ENCODE measurements at regions not wholly inside any gene's neighbourhood (a gene's known extent, or its start where the extent isn't known, plus 50 kb on each side); places are given as distances from the start of the nearest gene placed in this dataset.
A peak's percentile ranks its signal among the peaks of the same experiment; 100 is the strongest.

GRCh38 chr11:86749821-86750401, 50.4 kb upstream of the PRSS23 start:
- no peak for DNase-seq (ENCODE audit: low read depth)
- H3K4me3 ChIP-seq (ENCODE audit: control insufficient read depth, low read depth, low read length): no peak overlapping the region
- TF ChIP-seq, protein P1, sequence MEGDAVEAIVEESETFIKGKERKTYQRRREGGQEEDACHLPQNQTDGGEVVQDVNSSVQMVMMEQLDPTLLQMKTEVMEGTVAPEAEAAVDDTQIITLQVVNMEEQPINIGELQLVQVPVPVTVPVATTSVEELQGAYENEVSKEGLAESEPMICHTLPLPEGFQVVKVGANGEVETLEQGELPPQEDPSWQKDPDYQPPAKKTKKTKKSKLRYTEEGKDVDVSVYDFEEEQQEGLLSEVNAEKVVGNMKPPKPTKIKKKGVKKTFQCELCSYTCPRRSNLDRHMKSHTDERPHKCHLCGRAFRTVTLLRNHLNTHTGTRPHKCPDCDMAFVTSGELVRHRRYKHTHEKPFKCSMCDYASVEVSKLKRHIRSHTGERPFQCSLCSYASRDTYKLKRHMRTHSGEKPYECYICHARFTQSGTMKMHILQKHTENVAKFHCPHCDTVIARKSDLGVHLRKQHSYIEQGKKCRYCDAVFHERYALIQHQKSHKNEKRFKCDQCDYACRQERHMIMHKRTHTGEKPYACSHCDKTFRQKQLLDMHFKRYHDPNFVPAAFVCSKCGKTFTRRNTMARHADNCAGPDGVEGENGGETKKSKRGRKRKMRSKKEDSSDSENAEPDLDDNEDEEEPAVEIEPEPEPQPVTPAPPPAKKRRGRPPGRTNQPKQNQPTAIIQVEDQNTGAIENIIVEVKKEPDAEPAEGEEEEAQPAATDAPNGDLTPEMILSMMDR (conservative IDR thresholded peaks at IDR 0.05; ENCODE audit: control insufficient read depth, insufficient read depth, low read depth, low read length): no peak

DNA sequence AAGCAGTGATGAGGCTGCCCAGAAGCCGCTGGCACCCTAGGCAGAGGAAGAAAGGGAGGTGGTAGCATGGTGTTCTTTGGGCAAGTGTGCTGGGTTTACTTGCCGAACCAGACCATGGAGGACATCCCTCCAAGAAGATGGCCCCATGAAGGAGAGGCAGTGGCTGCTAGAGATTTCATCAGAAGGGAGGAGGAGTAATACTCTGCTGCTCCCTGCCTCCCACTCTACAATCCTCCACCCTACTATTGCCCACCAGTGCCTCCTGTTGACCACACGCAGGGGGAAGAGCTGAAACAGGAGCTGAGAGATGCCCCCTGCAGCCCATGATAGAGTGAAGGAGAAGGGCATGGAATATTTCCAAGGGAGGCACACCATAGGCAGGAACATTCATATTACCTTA, 51.0 kb upstream of the PRSS23 start:
- no peak for DNase-seq (ENCODE audit: low read depth)
- TF ChIP-seq, protein P1 (conservative IDR thresholded peaks at IDR 0.05; ENCODE audit: control insufficient read depth, insufficient read depth, low read depth, low read length): peak; percentile 17

GRCh38 chr11:86748296-86748695, 52.0 kb upstream of the PRSS23 start:
- peak; percentile 72 for DNase-seq (ENCODE audit: low read depth)
- TF ChIP-seq, protein P1 (conservative IDR thresholded peaks at IDR 0.05; ENCODE audit: control insufficient read depth, insufficient read depth, low read depth, low read length): no peak
- no peak overlapping the region for H3K4me3 ChIP-seq (ENCODE audit: control insufficient read depth, low read depth, low read length)

More for the DNA sequence above, 51.0 kb upstream of the PRSS23 start:
- no peak overlapping the region for H3K4me3 ChIP-seq (ENCODE audit: control insufficient read depth, low read depth, low read length)

- TF ChIP-seq, protein P1 (conservative IDR thresholded peaks at IDR 0.05; ENCODE audit: control insufficient read depth, insufficient read depth, low read depth, low read length): no peak
- no peak for DNase-seq (ENCODE audit: low read depth)
Measured at GRCh38 chr11:86747801-86748200, 52.5 kb upstream of the PRSS23 start.

DNA sequence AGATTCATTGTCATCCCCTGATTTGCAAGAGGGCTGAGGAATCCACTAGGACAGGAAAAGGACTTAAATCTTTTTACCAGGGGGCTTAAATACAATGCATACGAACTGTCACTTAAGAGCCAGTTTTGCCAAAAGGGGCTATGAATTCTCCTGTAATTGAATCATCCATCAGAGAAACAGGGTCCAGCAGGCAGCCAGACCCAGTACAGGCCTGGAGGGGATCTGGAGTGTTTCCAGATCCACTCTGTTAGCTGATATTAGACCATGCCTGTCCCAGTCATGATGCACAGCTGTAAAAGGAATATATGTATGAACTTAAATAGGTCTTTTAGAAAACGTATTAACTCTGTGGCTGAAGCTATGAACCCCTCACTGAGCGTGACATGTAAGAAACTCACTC, 53.8 kb upstream of the PRSS23 start:
- H3K4me3 ChIP-seq (ENCODE audit: control insufficient read depth, low read depth, low read length): no peak overlapping the region
- DNase-seq (ENCODE audit: low read depth): no peak
- TF ChIP-seq, protein P1 (conservative IDR thresholded peaks at IDR 0.05; ENCODE audit: control insufficient read depth, insufficient read depth, low read depth, low read length): no peak

More at GRCh38 chr11:86747801-86748200, 52.5 kb upstream of the PRSS23 start:
- no peak overlapping the region for H3K4me3 ChIP-seq (ENCODE audit: control insufficient read depth, low read depth, low read length)

DNA sequence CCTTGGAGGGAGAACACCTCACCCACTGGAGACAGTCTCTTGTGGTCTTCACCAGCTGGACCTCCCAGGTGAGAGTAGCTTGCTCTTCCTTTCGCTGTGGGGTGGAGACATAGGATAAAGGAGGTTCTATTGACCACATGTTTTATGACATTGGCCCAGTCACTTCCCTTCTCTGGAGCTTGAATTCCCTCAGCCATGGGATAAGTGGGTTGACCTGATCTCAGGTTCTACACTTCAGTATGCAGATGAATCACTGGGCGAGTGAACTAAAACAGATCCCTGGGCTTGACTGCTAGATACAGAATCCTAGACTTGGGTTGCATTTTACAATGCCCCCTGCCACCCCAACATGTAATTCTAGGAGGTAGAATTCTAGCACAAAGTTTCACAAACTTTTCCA, 54.8 kb upstream of the PRSS23 start:
- TF ChIP-seq, protein P1 (conservative IDR thresholded peaks at IDR 0.05; ENCODE audit: control insufficient read depth, insufficient read depth, low read depth, low read length): no peak
- no peak overlapping the region for H3K4me3 ChIP-seq (ENCODE audit: control insufficient read depth, low read depth, low read length)
- no peak for DNase-seq (ENCODE audit: low read depth)
